PC-9 (cell line): ENCODE measurements at regions not wholly inside any gene's neighbourhood (a gene's known extent, or its start where the extent isn't known, plus 50 kb on each side); places are given as distances from the start of the nearest gene placed in this dataset.

ENCODE experiments used
- CTCF ChIP-seq: fragments of 200-600 bp; sonication (generic); conservative IDR thresholded peaks from 2 replicates; pipeline ENCODE4 v1.6.1; 2017; ENCODE audit warnings: mixed run types, antibody characterized with exemption, mild to moderate bottlenecking, moderate library complexity
- EZH2 ChIP-seq: fragments of 200-600 bp; sonication (generic); IDR thresholded peaks from 2 replicates; pipeline ENCODE4 v1.8.0; 2017; ENCODE audit warnings: antibody characterized with exemption, low read depth

DNA sequence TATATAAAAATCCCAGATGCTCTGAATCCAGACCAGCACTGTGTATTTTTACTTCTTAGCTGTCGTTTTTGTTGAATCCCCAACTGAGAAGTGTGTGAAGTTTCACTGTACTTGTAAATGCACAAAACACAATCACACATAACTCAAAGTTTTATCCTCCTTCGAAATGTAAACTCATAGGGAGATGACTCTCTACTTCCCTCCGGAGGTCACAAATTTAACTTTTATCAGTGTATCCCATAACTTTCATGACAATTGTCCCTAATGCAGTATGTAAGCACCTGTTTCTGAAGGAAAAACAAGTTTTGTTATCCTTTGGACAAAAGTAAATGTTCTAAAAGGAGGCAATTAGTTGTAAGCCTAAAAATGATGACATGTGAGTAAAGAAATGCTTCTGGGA is 665.0 kb upstream of the SLITRK6 start:
- TF ChIP-seq CTCF (peak; percentile 41; the same call in 1 of the 2 replicates), EZH2 (no peak)
